Spleen (tissue), 11 donors: ENCODE measurements at regions not wholly inside any gene's neighbourhood (a gene's known extent, or its start where the extent isn't known, plus 50 kb on each side); places are given as distances from the start of the nearest gene placed in this dataset.

Source experiments
- DNase-seq: peaks from one replicate; pipeline ENCODE4 v3.0.0-alpha.2; 2020
- H3K27ac ChIP-seq, 8 donors: fragments of 200-600 bp; sonication (generic) in 7 of 8; 1 replicate in 4 of 8; 2 replicates in 4 of 8; pipeline versions ENCODE4 v1.5.0 to v1.8.0; 2016 to 2021; ENCODE audit warnings: inconsistent platforms in 4 of 8, mild to moderate bottlenecking in 4 of 8, moderate library complexity in 1 of 8
- H3K27me3 ChIP-seq, 7 donors: fragments of 200-600 bp; sonication (generic) in 6 of 7; replicated peaks in 1 of 7; 1 replicate in 4 of 7; 2 replicates in 3 of 7; pipeline versions ENCODE4 v1.5.0 to v1.8.0; 2016 to 2021; ENCODE audit warnings: inconsistent platforms in 3 of 7, mild to moderate bottlenecking in 1 of 7
- H3K36me3 ChIP-seq, 6 donors: fragments of 200-600 bp; sonication (generic) in 5 of 6; 1 replicate in 4 of 6; 2 replicates in 2 of 6; pipeline versions ENCODE4 v1.5.0 to v1.8.0; 2016 to 2021; ENCODE audit warnings: inconsistent platforms in 2 of 6
- H3K4me1 ChIP-seq, 6 donors: fragments of 200-600 bp; sonication (generic) in 5 of 6; 1 replicate in 3 of 6; 2 replicates in 3 of 6; pipeline versions ENCODE4 v1.5.0 to v1.8.0; 2016 to 2021; ENCODE audit warnings: inconsistent platforms in 3 of 6
- H3K4me3 ChIP-seq, 8 donors: fragments of 200-600 bp; sonication (generic) in 7 of 8; 1 replicate in 4 of 8; 2 replicates in 4 of 8; pipeline versions ENCODE4 v1.5.0 to v1.8.0; 2016 to 2021; ENCODE audit warnings: inconsistent platforms in 4 of 8, mild to moderate bottlenecking in 4 of 8, moderate library complexity in 2 of 8
- H3K9me3 ChIP-seq, 8 donors: fragments of 200-600 bp; sonication (generic) in 7 of 8; 1 replicate in 4 of 8; 2 replicates in 4 of 8; pipeline versions ENCODE4 v1.5.0 to v1.8.0; 2016 to 2021; ENCODE audit warnings: inconsistent platforms in 4 of 8
- CTCF ChIP-seq, 11 experiments: fragments of 200-600 bp in 7 of 11; fragments of 450-650 bp in 4 of 11; sonication (generic) in 4 of 11; IDR thresholded peaks in 8 of 11; conservative IDR thresholded peaks in 3 of 11; 1 replicate in 7 of 11; 2 replicates in 4 of 11; pipeline versions ENCODE4 v1.4.0 to v1.8.0; 2016 to 2021; ENCODE audit warnings: antibody characterized with exemption in 11 of 11, inconsistent platforms in 4 of 11, mild to moderate bottlenecking in 1 of 11
- POLR2A ChIP-seq, 3 donors: fragments of 450-650 bp; IDR thresholded peaks; one replicate each; pipeline ENCODE4 v1.5.1; 2017; ENCODE audit warnings: antibody characterized with exemption in 3 of 3, mild to moderate bottlenecking in 1 of 3
- POLR2AphosphoS5 ChIP-seq, 3 donors: sonication (generic); formaldehyde crosslinking; IDR thresholded peaks; one replicate each; pipeline ENCODE4 v1.5.1; 2017; ENCODE audit warnings: antibody characterized with exemption in 3 of 3
- WGBS, 5 donors: extraction: QIAGEN DNeasy Blood & Tissue Kit in 3 of 5; methylation state at CpG; one replicate each; pipeline versions ENCODE4 v1.1.5 to v1.1.7; 2013 to 2018; 5-methylcytosine and 5-hydroxymethylcytosine counted together
- intact Hi-C: fragments of 100-400 bp; cut with DNase I; formaldehyde crosslinking; loops from one replicate; pipeline ENCODE4 v1.15.0; 2023; ENCODE audit warnings: low total_unique reads
- donor health status: healthy with polysubstance abuse.
- donor health status: DM: no; HTN: no; CAD: no; lungs with moderate emphysema.
- donor health status: DM: no; HTN: no; CAD: no.
- donor health status: Bipolar disorder and iron deficiency.
- donor health status: healthy.
- donor health status: DM: no; HTN: no; CAD: no.
- donor health status: DM: yes; HTN: yes; CAD: no.

DNA sequence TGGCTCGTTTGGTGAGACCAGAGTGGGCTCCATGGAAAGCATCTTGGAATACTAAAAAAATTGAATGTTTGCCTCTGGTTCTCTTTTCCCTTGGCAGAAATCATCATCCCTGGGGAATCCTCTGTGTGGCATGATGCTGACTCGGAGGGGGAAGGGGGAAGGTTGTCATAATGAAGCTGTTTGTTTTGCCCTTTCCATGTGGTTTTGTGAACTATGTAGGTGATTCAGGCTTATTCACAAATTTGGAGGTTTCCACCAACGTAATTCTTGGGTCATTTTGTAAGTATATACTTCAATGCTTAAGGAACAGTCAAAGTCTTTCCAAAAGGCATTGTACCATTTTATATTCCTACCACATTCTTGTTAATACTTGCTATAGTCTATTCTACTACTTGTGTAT lies 754.0 kb upstream of the FAT3 start:
- intact Hi-C loops, result no loop called here
- H3K27me3 ChIP-seq, result no peaks in the 10 kb centered on the region

DNA sequence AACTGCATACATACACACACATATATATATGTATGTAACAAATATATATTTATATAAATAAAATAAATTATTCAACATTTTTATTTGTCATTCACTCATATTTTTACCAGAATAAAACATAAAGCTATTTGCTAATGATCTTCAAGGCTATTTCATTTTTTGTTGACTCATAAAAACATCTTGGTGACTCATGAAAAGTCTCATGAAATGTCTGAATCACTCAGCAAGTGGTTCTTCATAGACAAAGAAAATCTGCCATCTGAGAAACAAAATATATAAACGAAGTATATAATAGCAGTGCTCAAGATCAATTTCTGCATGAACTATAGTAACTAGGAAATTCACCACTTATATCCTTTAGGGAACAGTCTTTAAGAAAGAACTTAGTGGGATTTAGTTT lies 764.8 kb upstream of the FAT3 start:
- no peaks in the 10 kb centered on the region for H3K27me3 ChIP-seq
- H3K4me1 ChIP-seq, result no peaks in the 10 kb centered on the region
- DNase-seq, result no peak
- 65 to 92% (median 69%) methylated on average over 1 of the region's 1 CpG for WGBS, 5 donors
- no peaks in the 10 kb centered on the region for H3K36me3 ChIP-seq
- no peak overlapping the region for H3K27ac ChIP-seq
- no peak overlapping the region for H3K4me3 ChIP-seq
- intact Hi-C loops, result no loop called here
- TF ChIP-seq POLR2AphosphoS5 (IDR thresholded peaks at IDR 0.05) (no peak), CTCF (IDR thresholded peaks at IDR 0.05 in 8 of 11, conservative IDR thresholded peaks at IDR 0.05 in 3 of 11) (no peak)
- H3K9me3 ChIP-seq, result peaks cover 0 to 12% (median 3%) of the 10 kb centered on the region in 8 donors

More for the DNA sequence above, 754.0 kb upstream of the FAT3 start:
- no peak for DNase-seq
- no peak for TF ChIP-seq POLR2A (IDR thresholded peaks at IDR 0.05)
- TF ChIP-seq POLR2AphosphoS5 (IDR thresholded peaks at IDR 0.05), result no peak
- no peak for TF ChIP-seq CTCF (IDR thresholded peaks at IDR 0.05 in 8 of 11, conservative IDR thresholded peaks at IDR 0.05 in 3 of 11)
- Histone ChIP-seq H3K36me3 (no peaks in the 10 kb centered on the region), H3K4me1 (no peaks in the 10 kb centered on the region), H3K4me3 (no peak overlapping the region), H3K9me3 (peaks cover 0 to 19% (median 4%) of the 10 kb centered on the region in 8 donors), H3K27ac (no peak overlapping the region)
- WGBS, 5 donors, result 47 to 59% (median 50%) methylated on average over 3 of the region's 3 CpGs

- Histone ChIP-seq H3K9me3 (peaks cover 0 to 22% (median 1%) of the 10 kb centered on the region in 8 donors), H3K36me3 (no peaks in the 10 kb centered on the region), H3K4me1 (no peaks in the 10 kb centered on the region), H3K27me3 (no peaks in the 10 kb centered on the region), H3K4me3 (no peak overlapping the region), H3K27ac (no peak overlapping the region)
- intact Hi-C loops, result no loop called here
- TF ChIP-seq POLR2A (IDR thresholded peaks at IDR 0.05), result no peak
- no peak for TF ChIP-seq POLR2AphosphoS5 (IDR thresholded peaks at IDR 0.05)
- no peak for TF ChIP-seq CTCF (IDR thresholded peaks at IDR 0.05 in 8 of 11, conservative IDR thresholded peaks at IDR 0.05 in 3 of 11)
- WGBS, 5 donors, result 61 to 95% (median 81%) methylated on average over 3 to 4 of the region's 4 CpGs
- DNase-seq, result no peak
Observed at GRCh38 chr11:91446267-91446666, 778.4 kb upstream of the FAT3 start.

DNA sequence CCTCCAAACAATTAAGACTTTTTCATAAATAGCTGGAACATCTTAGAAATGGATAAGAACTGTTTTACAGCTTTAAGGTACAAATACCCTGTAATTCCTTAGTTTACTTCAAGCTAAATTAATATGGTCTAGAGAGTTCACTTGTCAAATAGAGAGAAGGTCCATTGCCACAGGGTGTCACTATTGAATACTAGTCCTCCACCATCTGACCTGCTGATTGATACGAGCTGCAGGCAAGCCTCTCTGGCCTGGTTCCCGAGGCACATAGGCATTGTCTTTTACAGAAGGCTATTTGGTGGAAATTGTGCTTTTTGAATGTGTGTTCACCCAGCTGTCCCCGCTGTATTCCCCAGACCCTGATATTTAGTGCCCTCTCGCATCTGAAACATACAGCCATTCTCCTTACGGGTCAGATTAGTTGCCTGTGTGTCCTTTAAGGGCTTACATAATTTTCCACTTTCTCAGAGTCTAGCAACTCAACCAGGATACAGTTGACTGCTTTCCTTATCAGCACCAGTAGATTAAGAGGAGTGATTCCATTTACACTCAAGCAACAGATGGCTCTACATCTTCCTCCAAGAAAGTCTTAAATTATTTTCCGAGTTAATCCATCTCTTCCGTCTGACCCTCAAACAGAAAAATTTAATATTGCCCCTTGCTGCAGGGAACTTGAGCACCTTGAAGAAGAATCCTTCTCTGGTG lies 788.8 kb upstream of the FAT3 start:
- H3K36me3 ChIP-seq, result no peaks in the 10 kb centered on the region
- no peak overlapping the region for H3K27ac ChIP-seq
- H3K4me1 ChIP-seq, result no peaks in the 10 kb centered on the region
- H3K9me3 ChIP-seq, result peaks cover 0 to 23% (median 3%) of the 10 kb centered on the region in 8 donors
- intact Hi-C loops, result no loop called here
- no peak overlapping the region for H3K4me3 ChIP-seq
- WGBS, 5 donors, result 67 to 75% (median 71%) methylated on average over 7 of the region's 7 CpGs
- no peaks in the 10 kb centered on the region for H3K27me3 ChIP-seq
- TF ChIP-seq CTCF (IDR thresholded peaks at IDR 0.05 in 8 of 11, conservative IDR thresholded peaks at IDR 0.05 in 3 of 11), result no peak
- no peak for TF ChIP-seq POLR2A (IDR thresholded peaks at IDR 0.05)
- no peak for TF ChIP-seq POLR2AphosphoS5 (IDR thresholded peaks at IDR 0.05)
- no peak for DNase-seq
